ENCODE measurements at regions not wholly inside any gene's neighbourhood (a gene's known extent, or its start where the extent isn't known, plus 50 kb on each side); places are given as distances from the start of the nearest gene placed in this dataset.

- ChIA-PET CTCF (no interaction called here), POLR2A (no interaction called here)
- no peak for DNase-seq
- TF ChIP-seq CTCF (IDR thresholded peaks at IDR 0.05), result no peak
- no peaks in the 10 kb centered on the region for H3K4me1 Mint-ChIP-seq
- no peak for ATAC-seq (ENCODE audit: low read depth)
- H3K9me3 Mint-ChIP-seq, result peaks cover 2% of the 10 kb centered on the region
- intact Hi-C loops (cut with micrococcal nuclease), result no loop called here
- H3K27me3 Mint-ChIP-seq, result no peaks in the 10 kb centered on the region
- no peaks in the 10 kb centered on the region for H3K36me3 Mint-ChIP-seq (ENCODE audit: low read depth)
- H3K4me3 Mint-ChIP-seq, result no peak overlapping the region
- no peak overlapping the region for H3K27ac Mint-ChIP-seq
Measured at GRCh38 chr2:66827851-66828250, 392.9 kb downstream of the MEIS1 start.

DNA sequence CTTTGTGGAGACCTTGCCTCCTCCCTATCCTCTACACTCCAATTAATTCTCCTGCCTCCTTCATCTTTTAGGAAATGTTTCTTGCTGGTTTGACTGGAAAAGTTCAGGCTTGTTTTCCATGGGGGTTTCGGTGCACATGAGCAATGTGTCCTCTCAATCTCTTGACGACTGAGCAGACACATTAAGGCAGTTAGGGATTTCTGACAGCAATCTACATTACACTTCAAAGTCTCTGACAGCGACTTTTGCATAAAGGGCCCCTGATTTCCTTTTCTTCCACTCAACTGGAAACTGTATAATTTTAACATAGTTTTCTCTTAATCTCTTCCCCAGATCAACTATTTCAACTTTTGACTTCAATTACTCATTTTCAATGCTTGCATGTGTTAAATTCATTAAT, 394.0 kb downstream of the MEIS1 start:
- intact Hi-C loops (cut with micrococcal nuclease), result no loop called here
- Mint-ChIP-seq H3K4me1 (no peaks in the 10 kb centered on the region), H3K4me3 (no peak overlapping the region), H3K27ac (no peak overlapping the region), H3K9me3 (peaks cover 2% of the 10 kb centered on the region), H3K36me3 (ENCODE audit: low read depth) (no peaks in the 10 kb centered on the region), H3K27me3 (no peaks in the 10 kb centered on the region)
- DNase-seq (no peak), ATAC-seq (ENCODE audit: low read depth) (no peak)
- POLR2A ChIA-PET, result no interaction called here
- CTCF ChIA-PET, result no interaction called here
- no peak for TF ChIP-seq CTCF (IDR thresholded peaks at IDR 0.05)

DNA sequence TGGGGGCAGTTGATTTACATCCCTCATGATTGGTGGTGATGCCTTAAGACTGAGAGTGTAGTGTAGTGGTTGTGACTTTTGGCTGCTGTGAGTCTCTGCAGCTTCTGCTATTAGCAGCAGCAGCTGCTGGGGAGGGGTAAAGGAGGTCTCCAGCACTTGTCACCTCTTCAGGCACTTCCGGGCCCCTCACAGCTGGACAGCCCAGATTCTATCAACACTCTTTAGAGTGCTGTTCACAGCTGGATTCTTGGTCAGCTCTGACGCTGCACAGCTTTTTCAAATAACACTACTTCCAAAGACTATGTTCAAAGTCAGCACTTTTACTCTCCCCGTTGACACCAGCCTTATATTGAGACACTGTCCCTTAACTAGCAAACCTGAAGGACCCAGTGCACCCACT, 396.0 kb downstream of the MEIS1 start:
- H3K4me1 Mint-ChIP-seq, result no peaks in the 10 kb centered on the region
- no peak for TF ChIP-seq CTCF (IDR thresholded peaks at IDR 0.05)
- H3K27ac Mint-ChIP-seq, result no peak overlapping the region
- ChIA-PET POLR2A (no interaction called here), CTCF (no interaction called here)
- H3K9me3 Mint-ChIP-seq, result no peaks in the 10 kb centered on the region
- no peaks in the 10 kb centered on the region for H3K27me3 Mint-ChIP-seq
- no peak for ATAC-seq (ENCODE audit: low read depth)
- H3K4me3 Mint-ChIP-seq, result no peak overlapping the region
- intact Hi-C loops (cut with micrococcal nuclease), result no loop called here
- DNase-seq, result no peak
- H3K36me3 Mint-ChIP-seq (ENCODE audit: low read depth), result no peaks in the 10 kb centered on the region

DNA sequence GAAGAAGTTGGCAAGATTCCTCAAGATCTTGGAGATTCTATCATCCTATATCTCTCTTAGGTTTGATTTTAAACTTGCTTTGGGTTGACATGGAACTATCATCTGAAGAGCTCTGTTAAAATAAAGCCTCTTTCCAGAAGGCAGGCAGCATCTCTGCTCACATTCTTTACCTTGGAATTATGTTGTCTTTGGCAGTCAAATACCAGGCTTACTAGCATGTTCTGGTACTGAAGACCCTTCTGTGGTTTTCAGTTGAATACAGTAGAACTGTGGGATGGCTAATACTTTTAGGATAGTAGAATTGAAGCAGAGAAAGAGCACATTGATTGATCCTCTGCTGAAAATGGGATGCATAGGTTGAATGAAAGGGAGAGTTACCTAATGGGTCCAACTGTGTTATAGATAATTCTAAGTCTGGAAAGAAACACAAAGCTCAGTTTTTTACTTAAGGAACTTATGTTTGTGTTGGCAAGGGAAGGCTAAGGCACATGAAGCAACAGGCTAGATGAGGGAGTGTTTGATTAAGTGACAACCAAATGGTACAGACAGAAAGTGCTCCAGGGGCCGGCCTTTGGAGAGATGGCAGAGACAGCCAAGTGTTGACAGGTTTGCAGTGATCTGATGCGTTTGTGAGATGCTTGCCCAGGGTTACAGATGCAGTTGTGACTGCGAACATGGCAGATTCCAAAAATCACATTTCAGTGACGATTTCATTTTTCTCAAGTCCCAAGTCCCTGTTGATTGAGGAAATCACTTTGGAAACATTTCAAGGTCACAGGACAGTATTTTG, 397.9 kb downstream of the MEIS1 start:
- DNase-seq, result no peak
- ATAC-seq (ENCODE audit: low read depth), result no peak
- Mint-ChIP-seq H3K4me3 (no peak overlapping the region), H3K4me1 (no peaks in the 10 kb centered on the region), H3K36me3 (ENCODE audit: low read depth) (no peaks in the 10 kb centered on the region), H3K9me3 (no peaks in the 10 kb centered on the region), H3K27me3 (no peaks in the 10 kb centered on the region), H3K27ac (no peak overlapping the region)
- POLR2A ChIA-PET, result no interaction called here
- CTCF ChIA-PET, result no interaction called here
- TF ChIP-seq CTCF (IDR thresholded peaks at IDR 0.05), result no peak
- intact Hi-C loops (cut with micrococcal nuclease), result no loop called here

- no peak overlapping the region for H3K4me3 Mint-ChIP-seq
- no peak overlapping the region for H3K27ac Mint-ChIP-seq
- H3K4me1 Mint-ChIP-seq, result no peaks in the 10 kb centered on the region
- no peaks in the 10 kb centered on the region for H3K36me3 Mint-ChIP-seq (ENCODE audit: low read depth)
- TF ChIP-seq CTCF (IDR thresholded peaks at IDR 0.05), result no peak
- intact Hi-C loops (cut with micrococcal nuclease), result no loop called here
- DNase-seq (no peak), ATAC-seq (ENCODE audit: low read depth) (no peak)
- H3K27me3 Mint-ChIP-seq, result no peaks in the 10 kb centered on the region
- ChIA-PET CTCF (no interaction called here), POLR2A (no interaction called here)
- no peaks in the 10 kb centered on the region for H3K9me3 Mint-ChIP-seq
Measured at GRCh38 chr2:66834859-66835258, 399.9 kb downstream of the MEIS1 start.

Data from activated B cell treated with CpG ODN at 0.5 μM for 24 hours (primary cell).